Astrocyte (in vitro differentiated cells and primary cell): ENCODE measurements at regions not wholly inside any gene's neighbourhood (a gene's known extent, or its start where the extent isn't known, plus 50 kb on each side); places are given as distances from the start of the nearest gene placed in this dataset.

Experiments used
- DNase-seq: peaks from one replicate; pipeline ENCODE4 v3.0.0-alpha.2; 2010; ENCODE audit warnings: low read depth
- FAIRE-seq: peaks from 2 replicates; lab custom pipeline; 2011; peaks lifted over from hg19 to GRCh38; lab: Jason Lieb, UNC
- H2AFZ ChIP-seq: 2 replicates; pipeline ENCODE4 v1.6.0; 2012; ENCODE audit warnings: low read depth, low read length, inconsistent platforms
- H3K27ac ChIP-seq: 2 replicates; pipeline ENCODE4 v1.5.1; 2011; ENCODE audit warnings: low read depth, low read length, inconsistent platforms
- H3K27me3 ChIP-seq: 2 replicates; pipeline ENCODE4 v1.6.0; 2011; ENCODE audit warnings: low read length, inconsistent platforms; ENCODE audit not compliant: insufficient read depth
- H3K36me3 ChIP-seq: 2 replicates; pipeline ENCODE4 v1.5.1; 2011; ENCODE audit warnings: low read length, inconsistent platforms; ENCODE audit not compliant: insufficient read depth
- H3K4me1 ChIP-seq: 2 replicates; pipeline ENCODE4 v1.5.1; 2011; ENCODE audit warnings: low read length, inconsistent platforms; ENCODE audit not compliant: insufficient read depth
- H3K4me2 ChIP-seq: 2 replicates; pipeline ENCODE4 v1.6.0; 2012; ENCODE audit warnings: low read length, inconsistent platforms
- H3K4me3 ChIP-seq: 2 replicates; pipeline ENCODE4 v1.5.1; 2011; ENCODE audit warnings: low read depth, mild to moderate bottlenecking, low read length, inconsistent platforms; ENCODE audit not compliant: insufficient read depth
- H3K79me2 ChIP-seq: 2 replicates; pipeline ENCODE4 v1.6.0; 2012; ENCODE audit warnings: mild to moderate bottlenecking, low read length, inconsistent platforms; ENCODE audit not compliant: insufficient read depth
- H3K9ac ChIP-seq: 2 replicates; pipeline ENCODE4 v1.6.0; 2012; ENCODE audit warnings: mild to moderate bottlenecking, low read length, inconsistent platforms
- H3K9me3 ChIP-seq: 2 replicates; pipeline ENCODE4 v1.5.1; 2012; ENCODE audit warnings: low read depth, mild to moderate bottlenecking, low read length, inconsistent platforms; ENCODE audit not compliant: insufficient read depth
- H4K20me1 ChIP-seq: 2 replicates; pipeline ENCODE4 v1.6.0; 2012; ENCODE audit warnings: low read length, inconsistent platforms; ENCODE audit not compliant: insufficient read depth
- H3K27ac Mint-ChIP-seq: one replicate; pipeline ENCODE4 v1.8.0; 2021; ENCODE audit warnings: mild to moderate bottlenecking, mixed read lengths; ENCODE audit not compliant: unreplicated experiment
- H3K27me3 Mint-ChIP-seq: one replicate; pipeline ENCODE4 v1.8.0; 2021; ENCODE audit warnings: low read depth, mixed read lengths; ENCODE audit not compliant: unreplicated experiment
- H3K36me3 Mint-ChIP-seq: one replicate; pipeline ENCODE4 v1.8.0; 2021; ENCODE audit warnings: low read depth, mixed read lengths; ENCODE audit not compliant: unreplicated experiment
- H3K4me1 Mint-ChIP-seq: one replicate; pipeline ENCODE4 v1.8.0; 2021; ENCODE audit warnings: low read depth, mixed read lengths; ENCODE audit not compliant: unreplicated experiment
- H3K4me3 Mint-ChIP-seq: one replicate; pipeline ENCODE4 v1.8.0; 2021; ENCODE audit warnings: mild to moderate bottlenecking, moderate library complexity, mixed read lengths; ENCODE audit not compliant: unreplicated experiment
- H3K9me3 Mint-ChIP-seq: one replicate; pipeline ENCODE4 v1.8.0; 2021; ENCODE audit warnings: mild to moderate bottlenecking, mixed read lengths; ENCODE audit not compliant: unreplicated experiment
- CTCF ChIP-seq: IDR thresholded peaks from 2 replicates; pipeline ENCODE4 v1.5.1; 2011; ENCODE audit warnings: low read depth, mild to moderate bottlenecking, inconsistent platforms, low read length, moderate library complexity; ENCODE audit not compliant: insufficient read depth
- EZH2 ChIP-seq: IDR thresholded peaks from 2 replicates; pipeline ENCODE4 v1.6.1; 2012; ENCODE audit warnings: mild to moderate bottlenecking, low read length, inconsistent platforms; ENCODE audit not compliant: insufficient read depth

GRCh38 chr2:183359867-183360266 lies 235.6 kb downstream of the NUP35 start:
- Mint-ChIP-seq H3K9me3 (no peaks in the 10 kb centered on the region), H3K27me3 (peaks cover 1% of the 10 kb centered on the region)
- no peaks in the 10 kb centered on the region for H3K9me3 ChIP-seq

GRCh38 chr2:183371545-183371944 lies 247.3 kb downstream of the NUP35 start:
- FAIRE-seq (no peak), DNase-seq (no peak)
- H3K27me3 ChIP-seq, result no peaks in the 10 kb centered on the region
- H3K4me3 ChIP-seq, result no peak overlapping the region
- Mint-ChIP-seq H3K9me3 (no peaks in the 10 kb centered on the region), H3K4me3 (no peak overlapping the region), H3K27me3 (no peaks in the 10 kb centered on the region), H3K4me1 (no peaks in the 10 kb centered on the region), H3K36me3 (no peaks in the 10 kb centered on the region), H3K27ac (no peak overlapping the region)
- H3K9ac ChIP-seq, result no peak overlapping the region
- H3K27ac ChIP-seq, result no peak overlapping the region
- H2AFZ ChIP-seq, result no peak overlapping the region
- no peak for TF ChIP-seq CTCF
- TF ChIP-seq EZH2, result no peak
- H3K79me2 ChIP-seq, result no peaks in the 10 kb centered on the region
- H3K4me2 ChIP-seq, result no peak overlapping the region
- H3K4me1 ChIP-seq, result no peaks in the 10 kb centered on the region
- H3K9me3 ChIP-seq, result no peaks in the 10 kb centered on the region
- H4K20me1 ChIP-seq, result no peaks in the 10 kb centered on the region
- H3K36me3 ChIP-seq, result no peaks in the 10 kb centered on the region

More at GRCh38 chr2:183359867-183360266, 235.6 kb downstream of the NUP35 start:
- no peaks in the 10 kb centered on the region for H3K36me3 ChIP-seq
- H3K4me1 ChIP-seq, result no peaks in the 10 kb centered on the region
- Mint-ChIP-seq H3K4me1 (no peaks in the 10 kb centered on the region), H3K36me3 (no peaks in the 10 kb centered on the region), H3K27ac (no peak overlapping the region), H3K4me3 (no peak overlapping the region)
- no peaks in the 10 kb centered on the region for H3K27me3 ChIP-seq
- no peak overlapping the region for H3K4me3 ChIP-seq
- DNase-seq (no peak), FAIRE-seq (no peak)
- H3K9ac ChIP-seq, result no peak overlapping the region
- TF ChIP-seq CTCF (peak; percentile 42), EZH2 (no peak)
- H4K20me1 ChIP-seq, result no peaks in the 10 kb centered on the region
- no peak overlapping the region for H3K27ac ChIP-seq
- H3K79me2 ChIP-seq, result no peaks in the 10 kb centered on the region
- H2AFZ ChIP-seq, result no peak overlapping the region
- H3K4me2 ChIP-seq, result no peak overlapping the region

- H3K4me1 Mint-ChIP-seq, result no peaks in the 10 kb centered on the region
- Histone ChIP-seq H3K4me1 (no peaks in the 10 kb centered on the region), H3K9ac (no peak overlapping the region), H3K79me2 (no peaks in the 10 kb centered on the region), H3K36me3 (no peaks in the 10 kb centered on the region), H4K20me1 (no peaks in the 10 kb centered on the region), H3K9me3 (no peaks in the 10 kb centered on the region), H2AFZ (no peak overlapping the region), H3K4me2 (no peak overlapping the region), H3K27me3 (no peaks in the 10 kb centered on the region), H3K4me3 (no peak overlapping the region), H3K27ac (no peak overlapping the region)
- H3K27me3 Mint-ChIP-seq, result no peaks in the 10 kb centered on the region
- H3K4me3 Mint-ChIP-seq, result no peak overlapping the region
- DNase-seq, result peak; percentile 20
- H3K9me3 Mint-ChIP-seq, result no peaks in the 10 kb centered on the region
- no peaks in the 10 kb centered on the region for H3K36me3 Mint-ChIP-seq
- H3K27ac Mint-ChIP-seq, result no peak overlapping the region
- no peak for FAIRE-seq
- TF ChIP-seq EZH2, result no peak
- TF ChIP-seq CTCF, result no peak
These were observed 251.6 kb downstream of the NUP35 start for GRCh38 chr2:183375821-183376220.
